OCI-M1 (cell line): ENCODE measurements at regions not wholly inside any gene's neighbourhood (a gene's known extent, or its start where the extent isn't known, plus 50 kb on each side); places are given as distances from the start of the nearest gene placed in this dataset.
A peak's percentile ranks its signal among the peaks of the same experiment; 100 is the strongest.

Experiments
- DNase-seq: peaks from one replicate; lab custom pipeline; 2025; lab: John Stamatoyannopoulos, UW

- no peak for DNase-seq
Measured at GRCh38 chr20:52490711-52491430, 299.3 kb upstream of the ZFP64 start.

- DNase-seq = no peak
Measured at GRCh38 chr20:52484438-52484837, 292.9 kb upstream of the ZFP64 start.

DNA sequence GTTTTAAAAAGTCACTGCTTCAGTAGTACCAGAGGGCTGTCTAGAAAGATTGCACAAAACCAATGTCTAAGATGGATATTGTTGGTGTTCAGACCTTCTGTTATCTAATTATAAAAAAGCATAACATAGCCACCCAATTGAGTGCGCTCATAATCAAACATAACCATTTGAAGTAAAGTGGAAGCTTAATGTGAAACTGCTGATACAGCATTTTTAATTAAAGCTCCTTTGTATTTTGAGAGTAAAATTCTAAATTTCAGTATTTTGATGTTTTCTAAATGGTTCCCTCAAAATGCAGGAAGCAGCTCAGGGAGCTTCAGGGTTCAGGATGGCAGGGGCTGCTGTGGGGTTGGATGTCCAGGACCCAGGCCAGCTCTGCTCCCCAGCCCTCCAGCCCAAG, 291.8 kb upstream of the ZFP64 start:
- DNase-seq = no peak

GRCh38 chr20:52482044-52482443, 290.5 kb upstream of the ZFP64 start:
- DNase-seq = no peak

DNA sequence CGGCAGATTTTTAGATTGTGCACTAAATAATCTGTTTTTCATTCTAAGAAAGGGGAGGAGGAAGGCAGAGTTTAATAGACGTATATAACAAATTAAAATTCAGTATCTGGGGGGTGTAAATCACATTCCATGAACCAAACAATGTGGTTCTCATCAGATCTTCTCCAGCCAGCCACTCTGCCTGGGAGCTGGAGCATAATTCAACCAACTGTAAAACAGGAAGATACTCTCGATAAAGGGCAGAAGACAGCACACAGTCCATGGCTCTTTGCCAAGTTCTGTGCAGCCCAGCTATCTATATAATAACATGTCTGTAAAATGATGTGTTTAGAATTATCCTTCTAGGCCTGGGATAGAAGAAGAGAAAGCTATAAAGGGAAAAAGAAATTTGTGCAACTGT, 289.9 kb upstream of the ZFP64 start:
- DNase-seq = peak; percentile 53

- no peak for DNase-seq
Measured at GRCh38 chr20:52476074-52476750, 284.6 kb upstream of the ZFP64 start.

DNA sequence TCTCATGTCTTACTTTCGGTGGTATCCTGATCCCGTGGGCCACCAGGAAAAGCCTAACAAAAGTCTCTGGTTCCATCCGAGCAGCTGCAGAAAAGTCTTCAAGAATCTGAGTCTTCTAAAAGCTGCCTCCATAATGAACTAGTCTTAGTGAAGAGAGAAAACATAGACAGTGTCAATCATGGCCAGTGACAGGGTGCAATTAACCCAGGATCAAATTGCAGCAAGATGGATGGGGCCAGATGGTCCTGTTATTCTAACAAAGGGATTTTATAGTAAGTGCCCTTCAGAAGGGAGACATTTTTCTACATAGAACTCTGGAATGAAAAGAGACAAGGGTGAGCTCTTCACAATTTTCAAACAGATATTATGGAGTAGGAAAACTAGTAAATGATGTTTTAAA, 281.6 kb upstream of the ZFP64 start:
- DNase-seq = no peak

DNA sequence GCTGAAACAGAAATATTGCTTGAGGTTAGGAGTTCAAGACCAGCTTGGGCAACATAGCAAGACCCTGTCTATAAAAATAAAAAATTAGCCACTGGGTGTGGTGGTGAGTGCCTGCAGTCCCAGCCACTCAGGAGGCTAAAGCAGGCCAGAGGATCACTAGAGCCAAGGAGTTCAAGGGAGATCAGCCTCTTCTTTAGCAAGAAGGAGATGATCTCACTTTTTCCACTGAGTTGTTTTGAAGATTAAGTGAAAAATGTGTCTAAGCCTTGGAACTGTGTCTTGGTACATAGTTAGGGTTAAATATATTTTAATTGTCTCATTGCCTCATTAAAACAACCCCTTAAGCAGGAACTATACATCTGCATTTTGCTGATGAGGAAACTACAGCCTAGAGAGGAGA, 279.0 kb upstream of the ZFP64 start:
- DNase-seq = no peak

DNA sequence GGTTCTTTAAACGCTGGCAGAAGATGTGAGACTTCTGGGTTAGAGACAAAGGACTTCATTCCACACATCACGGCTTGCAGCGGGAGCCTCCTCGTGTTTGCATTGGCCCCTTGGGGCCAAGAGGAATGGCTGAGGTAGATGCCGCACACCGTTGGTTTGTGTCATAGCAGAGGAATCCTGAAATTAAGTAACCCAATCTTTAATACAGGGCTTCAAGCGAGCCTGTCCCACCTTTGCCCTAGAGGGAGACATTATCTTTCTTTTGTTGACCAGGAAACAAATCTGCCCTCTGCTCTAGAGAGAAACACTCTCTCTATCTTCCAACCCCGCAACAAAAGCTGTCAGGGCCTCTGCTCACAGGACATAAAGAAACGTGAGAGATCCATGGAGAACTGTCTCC, 277.5 kb upstream of the ZFP64 start:
- DNase-seq = no peak

DNA sequence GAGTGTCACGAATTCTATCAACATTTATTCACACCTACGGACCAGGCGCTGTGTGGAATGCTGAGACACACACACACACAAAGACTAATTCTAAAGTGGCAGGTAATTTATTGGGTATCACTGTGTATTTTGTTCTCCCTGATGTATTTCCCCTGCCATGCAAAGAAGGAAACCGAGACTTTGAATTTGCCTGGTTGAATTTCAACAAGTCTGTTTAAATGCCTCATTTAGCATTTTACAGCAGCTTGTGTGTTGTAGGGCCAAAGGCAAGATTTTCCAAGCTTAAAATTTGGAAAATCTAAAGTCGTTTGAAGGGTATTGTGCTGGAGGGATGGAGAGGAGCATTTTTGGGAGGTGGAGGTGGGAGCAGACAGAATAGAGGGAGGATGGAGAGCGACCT, 274.4 kb upstream of the ZFP64 start:
- no peak for DNase-seq

- DNase-seq = no peak
Measured at GRCh38 chr20:52461582-52461981, 270.0 kb upstream of the ZFP64 start.

DNA sequence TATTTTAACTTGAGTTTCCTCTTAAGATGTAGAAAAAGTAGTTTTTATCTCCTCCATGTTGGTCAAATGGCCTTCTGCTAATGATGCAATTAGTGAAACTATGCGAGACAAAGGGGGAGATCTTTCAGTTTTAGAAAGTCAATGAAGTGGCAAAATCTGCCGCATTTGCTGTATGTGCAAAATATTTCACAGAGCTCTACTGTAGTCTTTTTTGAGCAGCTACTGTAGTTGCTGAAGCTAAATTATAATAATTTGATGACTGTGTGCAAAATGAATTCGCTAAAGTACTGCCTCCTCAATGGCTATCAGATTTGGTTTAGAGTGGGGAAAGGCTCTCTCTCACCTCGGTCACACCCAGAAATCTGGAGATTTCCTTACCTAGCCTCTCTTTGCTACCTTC, 267.6 kb upstream of the ZFP64 start:
- DNase-seq = no peak

DNA sequence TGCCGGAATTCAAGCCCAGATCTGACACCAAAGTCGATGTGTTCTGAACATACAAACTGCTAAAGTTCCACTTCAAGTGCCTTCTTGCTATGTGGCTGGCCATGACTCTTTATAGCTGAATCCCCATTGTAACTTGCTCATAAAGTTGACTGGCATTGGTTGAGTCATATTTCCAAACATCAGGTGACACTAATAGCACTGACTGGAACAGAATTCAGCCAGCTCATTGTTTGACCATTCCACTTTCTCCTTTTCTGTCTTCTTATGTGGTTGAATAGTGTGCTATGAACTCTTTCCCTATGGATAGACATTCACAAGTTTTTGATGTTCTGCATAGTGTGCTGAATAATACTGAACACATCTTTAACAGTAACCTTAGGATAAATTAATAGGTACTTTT, 266.2 kb upstream of the ZFP64 start:
- DNase-seq = no peak

- no peak for DNase-seq
Measured at GRCh38 chr20:52454660-52455059, 263.1 kb upstream of the ZFP64 start.

GRCh38 chr20:52448513-52449232, 257.1 kb upstream of the ZFP64 start:
- no peak for DNase-seq

- DNase-seq = no peak
Measured at GRCh38 chr20:52447225-52447551, 255.6 kb upstream of the ZFP64 start.

- peak; percentile 88 for DNase-seq
Measured at GRCh38 chr20:52446421-52447224, 255.0 kb upstream of the ZFP64 start.

GRCh38 chr20:52444455-52444854, 252.9 kb upstream of the ZFP64 start:
- DNase-seq = no peak

DNA sequence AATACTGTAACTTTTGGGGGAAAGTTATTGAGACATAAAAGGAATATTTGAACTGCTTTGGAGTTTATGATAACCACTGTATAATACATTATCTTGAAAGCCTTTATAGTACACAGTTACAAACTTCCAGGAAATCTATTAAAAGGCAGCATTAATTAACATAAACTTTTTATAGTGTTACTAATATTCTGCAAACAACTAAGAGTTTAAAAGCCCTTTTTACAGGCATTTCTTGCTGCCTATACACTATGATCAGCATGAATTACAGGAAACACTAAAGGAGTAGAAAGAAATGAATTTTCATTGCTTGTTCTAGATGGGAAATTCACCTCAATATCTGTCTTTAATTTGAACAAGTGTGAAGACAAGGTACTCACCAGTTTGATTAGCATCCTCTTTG, 252.3 kb upstream of the ZFP64 start:
- no peak for DNase-seq

DNA sequence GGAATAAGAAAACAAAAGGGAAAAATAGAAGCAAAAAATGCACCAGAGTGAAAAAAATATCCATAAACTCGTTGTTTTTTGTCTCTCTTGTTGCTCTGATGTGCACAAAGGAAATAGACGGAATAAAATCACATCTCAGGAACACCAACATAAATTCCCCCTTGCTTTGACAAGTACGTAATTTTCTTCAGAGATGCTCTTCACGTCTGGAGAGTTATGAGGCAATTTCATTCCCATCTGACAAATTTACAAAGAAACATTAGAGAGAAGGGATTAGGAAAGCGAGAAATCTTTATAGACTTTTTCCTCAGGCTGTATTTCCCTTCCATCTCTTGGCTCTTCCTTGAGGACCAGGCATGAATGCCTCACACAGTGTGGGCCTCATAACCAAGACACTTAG, 250.1 kb upstream of the ZFP64 start:
- no peak for DNase-seq

- DNase-seq = no peak
Measured at GRCh38 chr20:52439375-52439774, 247.8 kb upstream of the ZFP64 start.

DNA sequence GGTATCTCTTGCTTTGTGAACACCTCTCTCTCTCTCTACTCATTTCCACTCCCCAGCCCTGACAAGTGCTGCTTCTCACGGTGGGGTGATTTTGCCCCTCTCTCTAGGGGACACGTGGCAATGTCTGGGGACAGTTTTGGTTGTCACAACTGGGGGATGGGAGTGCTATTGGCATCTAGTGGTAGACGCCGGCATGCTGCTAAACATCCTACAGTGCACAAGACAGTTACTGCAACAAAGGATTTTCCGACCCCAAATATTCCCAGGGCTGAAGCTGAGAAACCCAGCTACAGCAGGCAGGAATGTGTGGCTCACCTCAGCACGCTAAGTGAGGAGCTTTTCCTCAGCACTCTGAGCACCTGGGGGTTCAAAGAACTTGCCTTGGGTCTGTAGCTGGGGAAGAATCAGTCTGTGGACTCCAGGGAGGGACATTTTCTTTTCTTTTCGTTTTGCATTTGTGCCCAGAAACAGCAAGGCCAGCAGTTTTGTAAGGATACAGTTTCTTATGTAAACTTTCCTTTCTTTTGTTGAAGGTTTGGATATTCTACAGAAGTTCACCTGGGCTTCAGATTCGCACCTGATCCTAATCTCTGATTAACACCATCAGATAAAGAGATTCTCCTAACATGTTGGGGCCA, 246.9 kb upstream of the ZFP64 start:
- no peak for DNase-seq
